ENCODE measurements at regions not wholly inside any gene's neighbourhood (a gene's known extent, or its start where the extent isn't known, plus 50 kb on each side); places are given as distances from the start of the nearest gene placed in this dataset.

DNA sequence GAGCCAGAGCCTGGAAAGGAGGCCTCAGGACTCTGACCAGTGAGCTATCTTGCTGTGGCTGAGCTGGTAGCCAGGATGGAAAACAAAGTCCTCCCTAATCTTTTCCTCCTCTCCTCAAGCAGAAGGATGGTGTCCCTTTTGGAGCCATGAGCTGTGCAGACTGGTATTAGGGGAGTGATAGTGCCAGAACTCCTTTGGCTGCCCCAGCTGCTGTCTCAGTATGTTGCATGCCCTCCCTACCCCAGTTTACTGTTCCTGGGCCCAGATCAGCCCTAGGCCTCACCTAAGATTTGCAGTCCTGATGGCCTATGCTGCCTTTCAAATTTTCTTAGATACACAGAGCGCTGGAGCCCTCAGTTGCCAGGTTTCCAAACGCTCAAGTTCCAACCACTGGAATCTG is 150.3 kb upstream of the ALG10B start:
- TF ChIP-seq, protein P1, sequence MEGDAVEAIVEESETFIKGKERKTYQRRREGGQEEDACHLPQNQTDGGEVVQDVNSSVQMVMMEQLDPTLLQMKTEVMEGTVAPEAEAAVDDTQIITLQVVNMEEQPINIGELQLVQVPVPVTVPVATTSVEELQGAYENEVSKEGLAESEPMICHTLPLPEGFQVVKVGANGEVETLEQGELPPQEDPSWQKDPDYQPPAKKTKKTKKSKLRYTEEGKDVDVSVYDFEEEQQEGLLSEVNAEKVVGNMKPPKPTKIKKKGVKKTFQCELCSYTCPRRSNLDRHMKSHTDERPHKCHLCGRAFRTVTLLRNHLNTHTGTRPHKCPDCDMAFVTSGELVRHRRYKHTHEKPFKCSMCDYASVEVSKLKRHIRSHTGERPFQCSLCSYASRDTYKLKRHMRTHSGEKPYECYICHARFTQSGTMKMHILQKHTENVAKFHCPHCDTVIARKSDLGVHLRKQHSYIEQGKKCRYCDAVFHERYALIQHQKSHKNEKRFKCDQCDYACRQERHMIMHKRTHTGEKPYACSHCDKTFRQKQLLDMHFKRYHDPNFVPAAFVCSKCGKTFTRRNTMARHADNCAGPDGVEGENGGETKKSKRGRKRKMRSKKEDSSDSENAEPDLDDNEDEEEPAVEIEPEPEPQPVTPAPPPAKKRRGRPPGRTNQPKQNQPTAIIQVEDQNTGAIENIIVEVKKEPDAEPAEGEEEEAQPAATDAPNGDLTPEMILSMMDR (IDR thresholded peaks at IDR 0.05 in 4 of 5, conservative IDR thresholded peaks at IDR 0.05 in 1 of 5): no peak
- no peak for TF ChIP-seq POLR2A (IDR thresholded peaks at IDR 0.05)
